Mesendoderm (in vitro differentiated cells): ENCODE measurements at regions not wholly inside any gene's neighbourhood (a gene's known extent, or its start where the extent isn't known, plus 50 kb on each side); places are given as distances from the start of the nearest gene placed in this dataset.
A peak's percentile ranks its signal among the peaks of the same experiment; 100 is the strongest.

Experiments used
- DNase-seq: peaks from one replicate; pipeline ENCODE4 v3.0.0; 2013
- H2AK5ac ChIP-seq: 2 replicates; pipeline ENCODE4 v1.6.1; 2013; ENCODE audit warnings: low read length, inconsistent platforms
- H2BK120ac ChIP-seq: 2 replicates; pipeline ENCODE4 v1.6.1; 2013; ENCODE audit warnings: low read depth, mild to moderate bottlenecking, low read length, moderate library complexity, mixed read lengths
- H2BK15ac ChIP-seq: replicated peaks from 2 replicates; pipeline ENCODE4 v1.6.1; 2013; ENCODE audit warnings: low read depth, mild to moderate bottlenecking, moderate library complexity
- H2BK5ac ChIP-seq: 2 replicates; pipeline ENCODE4 v1.6.1; 2013; ENCODE audit warnings: low read length, inconsistent platforms
- H3K18ac ChIP-seq: 2 replicates; pipeline ENCODE4 v1.6.1; 2013; ENCODE audit warnings: mild to moderate bottlenecking, low read length, mixed read lengths
- H3K23ac ChIP-seq: one replicate; pipeline ENCODE4 v1.6.1; 2013; ENCODE audit warnings: low read length
- H3K27ac ChIP-seq: 2 replicates; pipeline ENCODE4 v1.5.1; 2013; ENCODE audit warnings: low read depth, mild to moderate bottlenecking, inconsistent platforms, low read length, moderate library complexity
- H3K27me3 ChIP-seq: 2 replicates; pipeline ENCODE4 v1.6.1; 2013; ENCODE audit warnings: low read length, control low read depth, mild to moderate bottlenecking, inconsistent platforms; ENCODE audit not compliant: insufficient read depth, poor library complexity
- H3K36me3 ChIP-seq: 2 replicates; pipeline ENCODE4 v1.6.1; 2013; ENCODE audit warnings: low read length, inconsistent platforms; ENCODE audit not compliant: control insufficient read depth, insufficient read depth
- H3K4ac ChIP-seq: one replicate; pipeline ENCODE4 v1.6.1; 2013; ENCODE audit warnings: low read depth, mild to moderate bottlenecking, low read length, moderate library complexity
- H3K4me1 ChIP-seq: 2 replicates; pipeline ENCODE4 v1.6.1; 2013; ENCODE audit warnings: low read depth, low read length, inconsistent platforms; ENCODE audit not compliant: control insufficient read depth
- H3K4me2 ChIP-seq: 2 replicates; pipeline ENCODE4 v1.6.1; 2013; ENCODE audit warnings: low read length
- H3K4me3 ChIP-seq: 2 replicates; pipeline ENCODE4 v1.5.1; 2013; ENCODE audit warnings: mild to moderate bottlenecking, low read length
- H3K56ac ChIP-seq: one replicate; pipeline ENCODE4 v1.6.1; 2013; ENCODE audit warnings: low read length
- H3K79me1 ChIP-seq: 2 replicates; pipeline ENCODE4 v1.6.1; 2013; ENCODE audit warnings: low read length, inconsistent platforms
- H3K79me2 ChIP-seq: 2 replicates; pipeline ENCODE4 v1.6.1; 2013; ENCODE audit warnings: mild to moderate bottlenecking, low read length; ENCODE audit not compliant: control insufficient read depth, insufficient read depth
- H3K9ac ChIP-seq: 2 replicates; pipeline ENCODE4 v1.6.1; 2013; ENCODE audit warnings: low read length, inconsistent platforms
- H4K5ac ChIP-seq: one replicate; pipeline ENCODE4 v1.6.1; 2013; ENCODE audit warnings: low read length
- H4K8ac ChIP-seq: one replicate; pipeline ENCODE4 v1.6.1; 2013; ENCODE audit warnings: low read depth, mild to moderate bottlenecking, control low read depth, low read length, moderate library complexity
- WGBS: extraction: QIAGEN DNeasy Blood & Tissue Kit; methylation state at CpG from one replicate; pipeline ENCODE4 v1.1.7; 2013; ENCODE audit warnings: low lambda C conversion rate, missing lambda C conversion rate; ENCODE audit not compliant: insufficient coverage; ENCODE audit errors: extremely low coverage; 5-methylcytosine and 5-hydroxymethylcytosine counted together

- Histone ChIP-seq H3K18ac (no peak overlapping the region), H2BK15ac (no peak overlapping the region), H4K8ac (no peak overlapping the region), H3K79me1 (no peaks in the 10 kb centered on the region), H3K9ac (no peak overlapping the region), H2AK5ac (no peak overlapping the region), H4K5ac (no peak overlapping the region), H3K27me3 (no peaks in the 10 kb centered on the region), H3K4me3 (no peak overlapping the region), H3K79me2 (no peaks in the 10 kb centered on the region), H3K4ac (no peak overlapping the region), H3K27ac (no peak overlapping the region), H3K4me1 (no peaks in the 10 kb centered on the region), H2BK5ac (no peak overlapping the region), H2BK120ac (no peak overlapping the region), H3K36me3 (no peaks in the 10 kb centered on the region), H3K4me2 (no peak overlapping the region), H3K56ac (no peak overlapping the region), H3K23ac (no peak overlapping the region)
- DNase-seq = peak; percentile 66
- no CpG with 5 or more reads among the region's 5 CpGs for WGBS
These were observed 75.4 kb upstream of the SYK start for GRCh38 chr9:90726215-90726614.

- H3K36me3 ChIP-seq = no peaks in the 10 kb centered on the region
- no peak overlapping the region for H3K4ac ChIP-seq
- WGBS = no CpG with 5 or more reads among the region's 7 CpGs
- no peaks in the 10 kb centered on the region for H3K4me1 ChIP-seq
- no peak overlapping the region for H3K23ac ChIP-seq
- H3K27ac ChIP-seq = no peak overlapping the region
- H3K4me2 ChIP-seq = no peak overlapping the region
- H3K9ac ChIP-seq = no peak overlapping the region
- H3K56ac ChIP-seq = no peak overlapping the region
- H3K4me3 ChIP-seq = no peak overlapping the region
- H4K8ac ChIP-seq = no peak overlapping the region
- no peaks in the 10 kb centered on the region for H3K79me2 ChIP-seq
- H2BK15ac ChIP-seq = no peak overlapping the region
- no peak overlapping the region for H2BK120ac ChIP-seq
- H3K79me1 ChIP-seq = no peaks in the 10 kb centered on the region
- H2BK5ac ChIP-seq = no peak overlapping the region
- H3K18ac ChIP-seq = no peak overlapping the region
- DNase-seq = no peak
- H4K5ac ChIP-seq = no peak overlapping the region
- no peaks in the 10 kb centered on the region for H3K27me3 ChIP-seq
- no peak overlapping the region for H2AK5ac ChIP-seq
These were observed 76.7 kb upstream of the SYK start for GRCh38 chr9:90724880-90725279.

GRCh38 chr9:90724112-90724511, 77.5 kb upstream of the SYK start:
- Histone ChIP-seq H3K23ac (no peak overlapping the region), H3K4me2 (no peak overlapping the region), H3K18ac (no peak overlapping the region), H3K79me2 (no peaks in the 10 kb centered on the region), H4K8ac (no peak overlapping the region), H4K5ac (no peak overlapping the region), H3K27me3 (no peaks in the 10 kb centered on the region), H2AK5ac (no peak overlapping the region), H3K4ac (no peak overlapping the region), H3K4me3 (no peak overlapping the region), H2BK5ac (no peak overlapping the region), H2BK120ac (no peak overlapping the region), H3K36me3 (no peaks in the 10 kb centered on the region), H3K4me1 (no peaks in the 10 kb centered on the region), H2BK15ac (no peak overlapping the region), H3K9ac (no peak overlapping the region), H3K27ac (no peak overlapping the region), H3K56ac (no peak overlapping the region), H3K79me1 (no peaks in the 10 kb centered on the region)
- no peak for DNase-seq
- no CpG with 5 or more reads among the region's 7 CpGs for WGBS

GRCh38 chr9:90722071-90722470, 79.4 kb upstream of the DIRAS2 start:
- Histone ChIP-seq H2BK5ac (no peak overlapping the region), H3K4me3 (no peak overlapping the region), H3K4ac (no peak overlapping the region), H2BK15ac (no peak overlapping the region), H3K18ac (no peak overlapping the region), H3K36me3 (no peaks in the 10 kb centered on the region), H2BK120ac (no peak overlapping the region), H4K8ac (no peak overlapping the region), H3K4me1 (no peaks in the 10 kb centered on the region), H3K27me3 (no peaks in the 10 kb centered on the region), H3K9ac (no peak overlapping the region), H4K5ac (no peak overlapping the region), H3K56ac (no peak overlapping the region), H3K79me2 (no peaks in the 10 kb centered on the region), H2AK5ac (no peak overlapping the region), H3K23ac (no peak overlapping the region), H3K79me1 (no peaks in the 10 kb centered on the region), H3K4me2 (no peak overlapping the region), H3K27ac (no peak overlapping the region)
- DNase-seq = no peak
- no CpG with 5 or more reads among the region's 3 CpGs for WGBS

- H3K56ac ChIP-seq = no peak overlapping the region
- no peak overlapping the region for H3K4me2 ChIP-seq
- H3K79me1 ChIP-seq = no peaks in the 10 kb centered on the region
- WGBS = no CpG with 5 or more reads among the region's 2 CpGs
- H3K4ac ChIP-seq = no peak overlapping the region
- no peak overlapping the region for H3K4me3 ChIP-seq
- H3K23ac ChIP-seq = no peak overlapping the region
- no peak overlapping the region for H3K9ac ChIP-seq
- H3K79me2 ChIP-seq = no peaks in the 10 kb centered on the region
- H4K5ac ChIP-seq = no peak overlapping the region
- DNase-seq = no peak
- no peaks in the 10 kb centered on the region for H3K4me1 ChIP-seq
- no peak overlapping the region for H2AK5ac ChIP-seq
- H4K8ac ChIP-seq = no peak overlapping the region
- H3K27ac ChIP-seq = no peak overlapping the region
- no peak overlapping the region for H2BK5ac ChIP-seq
- H3K27me3 ChIP-seq = no peaks in the 10 kb centered on the region
- H2BK120ac ChIP-seq = no peak overlapping the region
- no peak overlapping the region for H2BK15ac ChIP-seq
- H3K36me3 ChIP-seq = no peaks in the 10 kb centered on the region
- no peak overlapping the region for H3K18ac ChIP-seq
These were observed 78.1 kb upstream of the DIRAS2 start for GRCh38 chr9:90720621-90721265.

GRCh38 chr9:90706230-90706629, 63.6 kb upstream of the DIRAS2 start:
- no peak overlapping the region for H3K4me3 ChIP-seq
- no peak overlapping the region for H3K18ac ChIP-seq
- H4K5ac ChIP-seq = no peak overlapping the region
- no peaks in the 10 kb centered on the region for H3K36me3 ChIP-seq
- H3K79me1 ChIP-seq = no peaks in the 10 kb centered on the region
- no peak overlapping the region for H4K8ac ChIP-seq
- no peaks in the 10 kb centered on the region for H3K27me3 ChIP-seq
- no peaks in the 10 kb centered on the region for H3K4me1 ChIP-seq
- no peak overlapping the region for H3K56ac ChIP-seq
- no peak overlapping the region for H2AK5ac ChIP-seq
- H3K23ac ChIP-seq = no peak overlapping the region
- H2BK120ac ChIP-seq = no peak overlapping the region
- WGBS = no CpG with 5 or more reads among the region's 2 CpGs
- H3K27ac ChIP-seq = no peak overlapping the region
- H3K4ac ChIP-seq = no peak overlapping the region
- no peaks in the 10 kb centered on the region for H3K79me2 ChIP-seq
- no peak for DNase-seq
- no peak overlapping the region for H3K9ac ChIP-seq
- H3K4me2 ChIP-seq = no peak overlapping the region
- no peak overlapping the region for H2BK15ac ChIP-seq
- no peak overlapping the region for H2BK5ac ChIP-seq
